Testis (tissue), 2 donors: ENCODE measurements at regions not wholly inside any gene's neighbourhood (a gene's known extent, or its start where the extent isn't known, plus 50 kb on each side); places are given as distances from the start of the nearest gene placed in this dataset.

Experiments used
- CTCF ChIP-seq, 3 experiments: fragments of 450-650 bp in 2 of 3; fragments of 200-600 bp in 1 of 3; sonication (generic) in 1 of 3; IDR thresholded peaks; one replicate each; pipeline ENCODE4 v1.5.1; 2016 to 2019; ENCODE audit warnings: antibody characterized with exemption in 3 of 3, mild to moderate bottlenecking in 2 of 3, moderate library complexity in 1 of 3
- POLR2A ChIP-seq: fragments of 450-650 bp; IDR thresholded peaks from one replicate; pipeline ENCODE4 v1.6.1; 2017; ENCODE audit warnings: antibody characterized with exemption, mild to moderate bottlenecking, moderate library complexity

GRCh38 chr4:17095771-17096170, 197.3 kb upstream of the LDB2 start:
- TF ChIP-seq CTCF (IDR thresholded peaks at IDR 0.05): no peak
- TF ChIP-seq POLR2A: no peak
